ENCODE measurements at regions not wholly inside any gene's neighbourhood (a gene's known extent, or its start where the extent isn't known, plus 50 kb on each side); places are given as distances from the start of the nearest gene placed in this dataset.
A peak's percentile ranks its signal among the peaks of the same experiment; 100 is the strongest.

- peaks cover 0 to 2% (median 0%) of the 10 kb centered on the region in 3 donors for H3K27me3 Mint-ChIP-seq (ENCODE audit: low read depth in 3 of 3)
- Histone ChIP-seq H3K4me1 (ENCODE audit: control insufficient read depth in 1 of 2, insufficient read depth in 2 of 2, low read length in 2 of 2) (peaks cover 0 to 3% of the 10 kb centered on the region in 2 donors), H3K36me3 (replicated peaks in 1 of 2; ENCODE audit: control insufficient read depth in 1 of 2, insufficient read depth in 2 of 2, low read length in 2 of 2) (no peaks in the 10 kb centered on the region), H3K9me3 (replicated peaks in 1 of 2; ENCODE audit: control insufficient read depth in 1 of 2, insufficient read depth in 1 of 2, low read length in 2 of 2) (no peaks in the 10 kb centered on the region), H4K20me1 (ENCODE audit: insufficient read depth, low read length) (no peaks in the 10 kb centered on the region), H3K9ac (ENCODE audit: insufficient read depth, low read length, poor library complexity, severe bottlenecking) (no peak overlapping the region), H3K79me2 (ENCODE audit: insufficient read depth, low read length) (no peaks in the 10 kb centered on the region), H3K27ac (ENCODE audit: low read depth in 1 of 2, low read length in 2 of 2) (no peak overlapping the region), H3K4me2 (replicated peaks; ENCODE audit: extremely low read depth, low read length, poor library complexity, severe bottlenecking) (no peak overlapping the region), H2AFZ (ENCODE audit: insufficient read depth, low read depth, low read length, poor library complexity, severe bottlenecking) (no peak overlapping the region), H3K4me3 (replicated peaks in 1 of 3; ENCODE audit: low read depth in 2 of 3, low read length in 3 of 3) (no peak overlapping the region), H3K27me3 (ENCODE audit: control insufficient read depth in 2 of 2, insufficient read depth in 2 of 2, low read length in 2 of 2) (no peaks in the 10 kb centered on the region)
- no peak for TF ChIP-seq CTCF (IDR thresholded peaks at IDR 0.05)
- intact Hi-C loops (cut with micrococcal nuclease) = no loop called here
- H3K4me3 Mint-ChIP-seq = no peak overlapping the region
- peaks cover 11% of the 10 kb centered on the region for H3K4me1 Mint-ChIP-seq
- no peak for DNase-seq
- H3K27ac Mint-ChIP-seq = no peak overlapping the region
- peaks cover 0 to 2% (median 0%) of the 10 kb centered on the region in 7 donors for H3K9me3 Mint-ChIP-seq
- no peaks in the 10 kb centered on the region for H3K36me3 Mint-ChIP-seq
Observed at GRCh38 chr6:126176282-126176681, 163.6 kb upstream of the CENPW start.

GRCh38 chr6:126180585-126180984 is 159.3 kb upstream of the CENPW start:
- H3K79me2 ChIP-seq (ENCODE audit: insufficient read depth, low read length) = no peaks in the 10 kb centered on the region
- no peak overlapping the region for H3K27ac ChIP-seq (ENCODE audit: low read depth in 1 of 2, low read length in 2 of 2)
- H3K9ac ChIP-seq (ENCODE audit: insufficient read depth, low read length, poor library complexity, severe bottlenecking) = no peak overlapping the region
- 69% methylated on average over 2 of the region's 4 CpGs for WGBS (ENCODE audit: insufficient coverage)
- no peak overlapping the region for H3K4me3 ChIP-seq (replicated peaks in 1 of 3; ENCODE audit: low read depth in 2 of 3, low read length in 3 of 3)
- no peak overlapping the region for H3K4me2 ChIP-seq (replicated peaks; ENCODE audit: extremely low read depth, low read length, poor library complexity, severe bottlenecking)
- H4K20me1 ChIP-seq (ENCODE audit: insufficient read depth, low read length) = no peaks in the 10 kb centered on the region
- H2AFZ ChIP-seq (ENCODE audit: insufficient read depth, low read depth, low read length, poor library complexity, severe bottlenecking) = no peak overlapping the region
- peak in 1 of 3 donors; percentile 40 for DNase-seq
- peaks cover 0 to under 1% (median 0%) of the 10 kb centered on the region in 3 donors for H3K27me3 Mint-ChIP-seq (ENCODE audit: low read depth in 3 of 3)
- no peaks in the 10 kb centered on the region for H3K27me3 ChIP-seq (ENCODE audit: control insufficient read depth in 2 of 2, insufficient read depth in 2 of 2, low read length in 2 of 2)
- no peak overlapping the region for H3K4me3 Mint-ChIP-seq
- no peaks in the 10 kb centered on the region for H3K9me3 ChIP-seq (replicated peaks in 1 of 2; ENCODE audit: control insufficient read depth in 1 of 2, insufficient read depth in 1 of 2, low read length in 2 of 2)
- intact Hi-C loops (cut with micrococcal nuclease) = no loop called here
- no peaks in the 10 kb centered on the region for H3K36me3 ChIP-seq (replicated peaks in 1 of 2; ENCODE audit: control insufficient read depth in 1 of 2, insufficient read depth in 2 of 2, low read length in 2 of 2)
- peaks cover 0 to 3% of the 10 kb centered on the region in 2 donors for H3K4me1 ChIP-seq (ENCODE audit: control insufficient read depth in 1 of 2, insufficient read depth in 2 of 2, low read length in 2 of 2)
- no peak for TF ChIP-seq CTCF (IDR thresholded peaks at IDR 0.05)
- H3K27ac Mint-ChIP-seq = no peak overlapping the region
- H3K4me1 Mint-ChIP-seq = peaks cover 11% of the 10 kb centered on the region
- no peaks in the 10 kb centered on the region for H3K36me3 Mint-ChIP-seq
- H3K9me3 Mint-ChIP-seq = peaks cover 0 to 2% (median 0%) of the 10 kb centered on the region in 7 donors
